Fibroblast of gingiva (primary cell): ENCODE measurements at regions not wholly inside any gene's neighbourhood (a gene's known extent, or its start where the extent isn't known, plus 50 kb on each side); places are given as distances from the start of the nearest gene placed in this dataset.
"Not testable (repeated sequence)": the region's sequence is repeated elsewhere in the genome, so short reads cannot be mapped to it uniquely, and the experiment has no call there.

Source experiments
- DNase-seq: peaks from one replicate; pipeline ENCODE4 v3.0.0-alpha.2; 2011; ENCODE audit warnings: low read depth

DNA sequence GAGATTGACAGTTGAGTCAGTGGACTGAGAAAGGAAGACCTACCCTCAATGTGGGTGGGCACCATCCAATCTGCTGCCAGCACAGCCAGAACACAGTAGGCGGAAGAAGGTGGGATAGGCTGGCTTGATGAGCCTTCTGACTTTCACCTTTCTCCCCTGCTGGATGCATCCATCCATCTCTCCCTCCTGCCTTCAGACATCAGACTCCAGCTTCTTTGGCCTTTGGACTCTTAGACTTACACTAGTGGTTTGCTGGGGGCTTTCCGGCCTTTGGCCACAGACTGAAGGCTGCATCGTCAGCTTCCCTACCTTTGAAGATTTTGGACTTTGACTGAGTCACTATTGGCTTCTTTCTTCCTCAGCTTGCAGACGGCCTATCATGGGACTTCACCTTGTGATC is 456.5 kb upstream of the MIS18BP1 start:
- no peak for DNase-seq

DNA sequence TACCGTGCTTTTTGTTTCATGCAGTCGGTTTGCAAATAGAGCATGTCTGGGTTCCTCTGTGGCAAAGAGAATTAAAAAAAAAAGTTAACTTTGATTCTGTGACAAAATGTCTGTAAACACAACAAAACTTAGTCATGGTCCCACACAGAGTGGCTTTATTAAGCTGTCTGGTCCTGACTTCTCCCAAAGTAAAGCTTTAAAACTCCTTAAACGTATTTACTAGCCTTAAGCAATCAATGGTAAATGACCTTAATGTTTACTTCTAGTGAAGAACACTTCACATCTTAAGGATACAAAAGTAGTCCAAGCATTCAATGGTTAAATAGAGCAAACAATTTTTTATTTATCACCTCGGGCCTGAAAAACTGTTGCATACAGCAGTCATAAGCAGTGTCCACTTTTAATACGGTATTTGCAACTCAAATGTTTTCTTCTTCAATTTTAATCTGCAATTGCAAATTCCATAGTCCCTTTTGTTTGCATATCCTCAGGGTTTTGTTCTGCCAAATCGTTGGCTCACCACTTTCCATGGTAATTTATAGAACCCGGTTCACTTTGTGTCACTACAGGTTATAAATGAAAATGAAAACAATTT is 453.0 kb upstream of the MIS18BP1 start:
- DNase-seq, result no peak

DNA sequence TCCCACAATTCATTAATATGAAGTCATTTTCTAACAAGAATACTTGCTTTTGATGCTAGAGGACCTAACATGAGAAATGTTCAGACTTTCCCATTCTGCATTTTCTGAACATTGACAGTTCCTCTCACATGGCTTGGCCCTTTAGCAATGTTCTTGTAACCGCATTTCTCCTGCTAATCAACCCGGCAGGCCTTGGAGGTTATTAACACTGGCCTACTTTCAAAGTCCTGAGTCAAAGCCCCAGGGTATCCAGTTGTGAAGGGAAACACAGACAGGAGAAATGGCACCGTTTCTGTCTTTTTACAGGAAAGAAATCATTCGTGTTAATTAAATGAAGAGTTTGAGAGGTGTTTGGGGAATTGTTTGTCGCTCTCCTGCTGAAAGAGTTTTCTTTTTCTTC is 446.5 kb upstream of the MIS18BP1 start:
- no peak for DNase-seq

DNA sequence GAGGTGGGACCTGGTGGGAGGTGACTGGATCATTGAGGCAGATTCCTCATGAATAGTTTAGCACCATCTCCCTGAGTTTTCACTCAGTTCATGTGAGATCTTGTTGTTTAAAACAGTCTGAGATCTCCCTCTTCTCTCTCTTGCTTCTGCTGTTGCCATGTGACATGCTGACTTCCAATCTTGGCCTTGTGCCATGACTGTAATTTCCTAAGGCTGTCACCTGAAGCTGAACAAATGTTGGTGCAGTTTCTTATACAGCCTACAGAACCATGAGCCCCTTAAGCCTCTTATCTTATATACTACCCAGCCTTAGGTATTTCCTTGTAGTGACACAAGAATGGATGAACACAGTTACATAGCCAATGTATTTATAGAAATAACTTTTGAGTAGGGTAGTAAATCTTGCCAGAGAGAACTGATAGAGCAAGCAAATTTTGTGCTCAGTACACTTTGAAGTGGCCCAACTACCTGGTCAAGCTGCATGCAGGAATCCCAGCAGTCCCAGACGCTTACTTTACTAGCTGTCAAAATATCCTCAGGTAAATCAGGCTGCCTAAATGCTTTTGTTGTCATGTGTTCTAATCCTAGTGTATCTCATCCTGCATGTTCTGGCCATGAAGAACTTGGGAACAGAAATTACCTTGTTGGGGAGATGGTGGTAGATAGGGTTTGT is 445.6 kb upstream of the MIS18BP1 start:
- DNase-seq, result no peak

DNA sequence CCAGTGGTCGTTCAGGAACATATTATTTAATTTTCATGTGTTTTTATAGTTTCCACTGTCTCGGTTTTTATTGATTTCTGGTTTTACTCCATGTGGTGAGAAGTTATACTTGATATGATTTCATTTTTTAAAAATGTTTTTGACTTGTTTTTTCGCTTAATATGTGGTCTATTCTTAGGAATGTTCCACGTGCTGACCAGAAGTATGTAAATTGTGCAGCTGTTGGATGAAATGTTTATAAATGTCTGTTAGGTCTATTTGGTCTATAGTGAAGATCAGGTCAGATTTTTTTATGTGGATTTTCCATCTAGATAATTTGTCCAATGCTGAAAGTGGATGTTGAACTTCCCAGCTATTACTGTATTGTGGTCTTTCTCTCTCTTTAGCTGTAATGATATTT is 433.8 kb upstream of the MIS18BP1 start:
- no peak for DNase-seq

DNA sequence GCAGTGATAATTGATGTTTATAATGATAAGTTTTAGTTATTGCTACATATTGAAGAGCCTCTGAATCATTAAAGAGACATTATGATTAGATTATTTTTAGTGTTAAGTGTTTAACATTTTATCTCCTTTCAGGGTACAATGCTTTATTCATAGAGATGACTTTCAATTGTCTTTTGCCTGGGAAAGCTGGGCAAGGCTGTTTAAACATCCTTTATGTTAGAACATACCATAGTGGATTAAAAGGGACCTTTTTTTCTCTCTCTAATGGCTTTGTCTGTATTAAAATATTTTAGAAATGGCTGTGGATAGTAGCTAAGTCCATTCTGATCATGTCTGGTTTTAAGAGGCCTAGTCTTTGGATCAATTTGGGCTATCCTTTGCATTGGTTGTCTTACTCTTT is 427.5 kb upstream of the MIS18BP1 start:
- no peak for DNase-seq

DNA sequence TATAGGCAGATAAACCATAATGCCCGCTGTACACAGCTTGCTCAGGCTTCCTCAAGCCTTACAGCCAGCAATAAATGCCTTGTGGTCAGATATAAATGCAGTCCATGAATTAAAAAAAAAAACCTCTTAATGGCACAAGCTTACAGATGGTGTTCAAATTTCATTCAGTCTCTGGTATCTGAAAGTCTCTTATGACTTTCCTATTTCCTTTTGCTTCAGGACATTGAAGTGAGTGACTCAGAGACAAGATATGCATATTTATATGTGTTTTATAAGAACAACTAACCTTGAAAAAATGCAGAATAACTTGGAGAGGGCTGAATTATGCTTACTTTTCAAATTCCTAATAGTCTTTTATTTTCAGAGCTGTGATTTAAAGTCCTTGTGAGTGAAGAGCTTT is 426.9 kb upstream of the MIS18BP1 start:
- peak; percentile 61 for DNase-seq

DNA sequence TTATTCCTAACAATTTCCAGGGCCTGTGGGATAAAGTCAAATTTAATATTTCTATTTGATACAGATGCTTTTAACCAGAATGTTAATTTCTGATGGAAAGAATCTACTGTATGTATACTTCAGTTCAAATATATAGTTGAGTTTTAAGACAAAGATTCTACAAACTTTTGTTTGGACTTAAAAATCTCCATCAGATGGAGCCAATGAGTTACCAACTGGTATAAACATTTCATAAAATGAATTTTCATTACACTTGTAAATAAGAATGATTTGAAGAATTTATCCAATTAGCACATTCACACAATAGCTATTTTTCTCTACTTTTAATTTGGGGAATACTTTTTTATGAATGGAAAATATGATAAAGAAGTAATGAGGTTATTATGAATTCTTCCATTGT is 425.2 kb upstream of the MIS18BP1 start:
- no peak for DNase-seq

DNA sequence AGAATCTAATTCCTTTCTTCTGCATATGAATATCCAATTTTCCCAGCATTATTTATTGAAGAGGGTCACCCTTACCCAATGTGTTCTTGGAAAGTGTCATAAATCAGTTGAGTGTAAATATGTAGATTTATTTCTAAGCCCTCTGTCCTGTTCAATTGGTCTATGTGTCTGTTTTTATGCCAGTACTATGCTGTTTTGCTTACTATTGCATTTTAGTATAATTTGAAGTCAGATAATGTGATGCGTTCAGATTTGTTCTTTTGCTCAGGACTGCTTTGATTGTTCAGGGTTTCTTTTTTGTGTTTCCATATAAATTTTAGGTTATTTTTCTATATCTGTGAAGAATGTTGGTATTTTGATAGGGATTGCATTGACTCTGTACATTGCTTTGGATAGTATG is 420.4 kb upstream of the MIS18BP1 start:
- DNase-seq, result no peak

DNA sequence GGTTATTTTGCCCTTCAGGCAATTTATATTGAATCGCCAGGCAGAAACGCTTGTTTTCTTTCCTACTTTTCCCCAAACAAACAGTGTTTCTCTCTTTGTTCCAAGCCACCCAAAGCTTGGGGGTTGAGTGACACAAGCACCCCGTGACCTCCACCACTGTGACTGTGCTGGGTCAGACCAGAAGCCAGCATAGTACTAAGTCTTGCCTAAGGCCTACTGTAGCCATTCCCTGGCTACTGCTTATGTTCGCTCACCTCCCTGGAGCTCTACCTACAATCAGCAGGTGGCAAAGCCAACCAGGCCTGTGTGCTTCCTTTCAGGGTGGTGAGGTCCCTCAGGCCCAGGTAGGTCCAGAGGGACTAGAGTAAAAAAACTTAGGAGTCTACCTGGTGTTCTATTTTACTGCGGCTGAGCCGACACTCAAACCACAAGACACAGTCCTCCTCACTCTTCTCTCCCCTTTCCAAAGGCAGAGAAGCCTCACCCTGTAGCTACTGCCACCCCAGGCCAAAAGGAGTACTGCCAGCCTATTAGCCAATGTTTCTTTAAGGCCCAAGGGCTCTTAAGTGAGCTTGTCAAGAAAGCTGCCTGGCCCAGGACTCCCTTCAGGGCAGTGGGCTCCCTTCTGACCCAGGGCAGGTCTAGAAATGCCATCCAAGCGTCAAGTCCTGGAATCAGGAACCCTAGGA is 411.8 kb upstream of the MIS18BP1 start:
- DNase-seq, result no peak

DNA sequence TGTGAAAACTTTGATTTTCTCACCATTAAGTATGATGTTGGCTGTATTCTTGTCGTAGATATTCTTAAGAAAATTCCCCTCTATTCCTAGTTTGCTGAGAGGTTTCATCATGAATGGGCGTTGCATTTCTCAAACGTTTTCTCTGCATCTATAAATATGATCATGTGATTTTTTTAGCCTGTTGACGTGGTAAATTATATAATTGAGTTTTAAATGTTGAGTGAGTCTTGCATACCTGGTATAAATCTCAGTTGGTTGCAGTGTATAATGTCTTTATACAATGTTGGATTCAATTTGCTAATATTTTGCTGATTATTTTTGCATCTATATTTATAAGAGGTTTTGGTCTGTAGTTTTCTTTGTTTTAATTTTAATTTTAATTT is 405.9 kb upstream of the MIS18BP1 start:
- no peak for DNase-seq

DNA sequence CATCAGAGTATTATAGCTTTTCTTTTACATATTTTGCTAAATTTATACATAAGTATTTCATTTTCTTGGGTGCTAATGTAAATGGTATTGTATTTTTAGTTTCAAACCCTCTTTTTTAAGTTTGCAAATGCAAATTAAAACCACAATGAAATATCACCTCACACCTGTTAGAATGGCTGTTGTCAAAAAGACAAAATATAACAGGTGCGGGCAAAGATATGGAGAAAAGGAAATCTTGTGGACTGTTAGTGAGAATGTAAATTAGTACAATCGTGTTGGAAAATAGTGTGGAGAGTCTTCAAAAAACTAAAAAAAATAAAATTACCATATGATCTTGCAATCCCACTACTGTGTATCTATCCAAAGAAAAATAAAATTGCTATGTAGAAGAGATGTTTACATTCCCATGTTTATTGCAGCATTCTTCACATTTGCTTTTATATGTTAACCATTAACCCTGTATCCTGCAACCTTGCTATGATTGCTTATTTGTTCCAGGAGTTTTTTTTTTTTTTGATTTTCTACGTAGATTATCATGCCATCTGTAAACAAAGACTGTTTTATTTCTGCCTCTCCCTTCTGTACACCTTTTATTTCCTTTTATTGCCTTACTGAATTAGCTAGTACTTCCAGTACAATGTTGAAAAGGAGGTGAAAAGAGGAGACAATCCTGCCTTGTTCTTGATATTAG is 405.4 kb upstream of the MIS18BP1 start:
- no peak for DNase-seq

DNA sequence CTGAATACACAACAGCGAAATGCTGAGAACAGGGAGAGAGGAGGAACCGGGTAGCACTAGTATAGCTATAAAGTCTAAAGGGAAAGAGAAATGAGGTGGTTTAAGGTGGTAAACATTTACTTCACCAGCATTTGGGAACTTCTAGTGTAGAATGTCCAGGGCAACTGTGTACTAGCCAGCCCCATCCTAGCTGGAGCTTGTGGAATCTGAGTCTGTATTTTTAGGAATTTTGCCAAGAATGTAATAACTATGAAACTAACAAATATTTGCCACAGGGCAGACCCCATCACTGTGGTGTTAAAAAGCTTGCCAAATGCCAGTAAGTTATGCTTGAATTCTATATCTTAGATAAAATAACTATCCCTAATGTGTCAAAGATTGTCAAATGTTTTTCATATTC is 398.9 kb upstream of the MIS18BP1 start:
- no peak for DNase-seq

DNA sequence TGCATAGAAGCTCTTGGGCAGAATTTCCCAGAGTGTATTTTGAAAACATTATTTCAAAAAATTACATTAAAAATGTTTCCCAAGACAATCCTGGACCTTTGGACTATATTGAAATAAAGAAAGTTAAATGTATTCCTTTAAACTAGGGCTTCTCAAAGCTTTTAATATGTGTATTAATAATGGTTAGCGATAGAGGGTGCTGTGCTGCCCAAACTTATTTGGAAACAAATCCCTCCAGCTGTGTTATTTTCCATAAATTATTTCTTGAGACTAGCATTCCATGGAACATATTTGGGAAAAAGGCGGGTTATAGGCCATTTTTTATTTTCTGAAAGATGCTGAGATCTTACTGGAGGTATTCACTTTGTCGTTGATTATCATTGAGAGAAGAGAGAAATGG is 397.8 kb upstream of the MIS18BP1 start:
- no peak for DNase-seq

DNA sequence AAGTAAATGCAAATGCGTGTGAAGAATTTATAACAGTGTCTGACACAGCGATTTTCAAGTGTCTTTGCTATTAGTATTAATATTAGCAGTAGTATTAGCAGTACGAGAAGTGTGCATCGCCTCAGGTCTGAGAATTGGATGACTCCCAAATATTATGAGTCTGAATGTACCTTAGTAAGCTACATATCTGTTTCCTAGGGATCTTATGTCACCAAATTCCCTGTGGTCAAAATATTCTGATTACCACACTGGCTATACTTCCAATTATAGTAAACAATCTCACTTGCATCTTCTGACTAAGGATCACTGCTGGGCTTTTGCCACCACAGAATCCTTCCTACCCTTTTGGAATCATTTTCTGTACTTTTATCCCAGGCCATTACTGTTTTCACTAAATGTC is 396.0 kb upstream of the MIS18BP1 start:
- DNase-seq, result no peak

DNA sequence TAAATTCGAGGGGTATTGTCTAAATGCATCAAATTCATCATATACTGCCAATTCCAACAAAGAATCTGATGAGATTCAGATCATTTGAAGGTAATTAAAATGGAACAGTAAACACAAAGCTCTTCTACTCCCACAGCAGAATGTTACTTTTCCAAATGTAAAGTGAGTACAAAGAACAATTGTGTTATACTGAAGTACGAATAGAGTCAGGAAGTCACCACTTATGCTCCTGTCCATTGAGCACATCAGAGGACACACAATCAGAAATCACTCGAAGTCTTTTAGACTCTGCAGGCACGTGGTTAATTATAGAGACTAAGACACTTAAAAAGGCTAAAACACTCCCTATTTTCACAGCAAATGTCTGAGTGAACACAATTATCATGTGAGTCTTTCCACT is 388.5 kb upstream of the MIS18BP1 start:
- DNase-seq, result no peak

DNA sequence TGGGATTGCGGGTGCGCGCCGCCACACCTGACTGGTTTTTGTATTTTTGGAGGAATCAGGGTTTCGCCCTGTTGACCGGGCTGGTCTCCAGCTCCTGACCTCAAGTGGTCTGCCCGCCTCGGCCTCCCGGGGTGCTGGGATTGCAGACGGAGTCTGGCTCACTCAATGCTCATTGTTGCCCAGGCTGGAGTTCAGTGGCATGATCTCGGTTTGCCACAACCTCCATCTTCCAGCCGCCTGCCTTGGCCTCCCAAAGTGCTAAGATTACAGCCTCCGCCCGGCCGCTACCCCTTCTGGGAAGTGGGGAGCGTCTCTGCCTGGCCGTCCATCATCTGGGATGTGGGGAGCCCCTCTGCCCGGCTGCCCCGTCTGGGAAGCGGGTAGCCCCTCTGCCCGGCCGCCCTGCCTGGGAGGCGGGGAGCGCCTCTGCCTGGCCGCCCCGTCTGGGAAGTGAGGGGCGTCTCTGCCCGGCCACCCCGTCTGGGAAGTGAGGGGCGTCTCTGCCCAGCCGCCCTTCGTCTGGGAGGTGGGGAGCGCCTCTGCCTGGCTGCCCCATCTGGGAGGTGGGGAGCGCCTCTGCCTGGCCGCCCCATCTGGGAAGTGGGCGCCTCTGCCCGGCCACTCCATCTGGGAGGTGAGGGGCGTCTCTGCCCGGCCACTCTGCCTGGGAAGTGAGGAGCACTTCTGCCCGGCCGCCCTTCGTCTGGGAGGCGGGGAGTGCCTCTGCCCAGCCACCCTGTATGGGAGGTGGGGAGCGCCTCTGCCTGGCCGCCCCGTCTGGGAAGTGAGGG is 381.8 kb upstream of the MIS18BP1 start:
- not testable (repeated sequence) for DNase-seq

DNA sequence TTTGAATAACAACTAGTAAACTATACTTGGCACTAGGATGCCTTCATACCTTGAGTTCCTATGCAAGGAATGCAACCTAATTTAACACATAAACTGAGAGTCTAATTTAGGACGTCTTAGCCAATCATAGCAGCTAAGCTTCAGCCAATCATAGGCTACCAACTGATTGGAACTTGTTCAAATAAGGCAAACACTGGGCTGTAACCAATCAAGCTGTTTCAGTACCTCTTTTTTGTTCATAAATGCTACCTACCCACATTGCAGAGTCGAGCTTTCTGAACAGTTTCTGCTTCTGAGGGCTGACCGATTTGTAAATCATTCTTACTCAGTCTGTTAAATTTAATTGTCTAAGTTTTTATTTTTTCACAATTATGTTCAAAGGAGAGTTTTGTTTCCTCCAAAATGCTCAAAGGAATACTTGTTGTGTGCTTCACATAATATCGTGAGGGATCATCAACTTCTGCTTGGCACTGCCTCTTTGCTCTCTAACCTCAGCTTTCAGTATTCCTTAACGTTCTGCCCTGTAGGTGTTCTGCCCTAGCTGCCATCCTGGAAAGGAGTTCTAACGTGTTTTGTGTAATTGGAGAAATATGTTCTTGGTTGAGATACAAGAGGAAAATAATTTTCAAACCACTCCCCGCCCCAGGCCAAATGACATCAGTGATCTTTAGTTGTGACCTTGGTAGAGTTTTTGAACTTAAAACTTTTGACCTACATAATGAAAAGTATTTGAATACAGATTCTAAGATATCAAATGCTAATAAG is 380.4 kb upstream of the MIS18BP1 start:
- DNase-seq, result no peak

DNA sequence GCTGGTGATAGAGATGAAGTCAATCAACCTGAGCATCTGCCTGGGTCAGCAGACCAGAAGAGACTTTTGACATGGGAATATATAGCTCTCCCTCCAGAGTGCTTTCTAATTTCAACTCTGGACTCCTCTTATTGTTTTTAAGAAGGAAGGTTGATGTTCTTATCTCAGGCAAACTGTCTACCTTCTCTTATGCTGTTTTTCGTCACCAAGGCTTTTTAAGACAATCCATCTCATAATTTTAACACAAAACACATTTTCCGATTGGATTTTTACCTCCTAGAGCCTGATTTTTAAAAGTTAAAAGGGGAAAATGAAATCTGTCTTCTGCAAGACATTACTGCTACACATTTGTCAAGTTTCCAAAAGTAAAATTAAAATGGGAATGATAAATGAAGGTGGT is 368.7 kb upstream of the MIS18BP1 start:
- DNase-seq, result no peak

DNA sequence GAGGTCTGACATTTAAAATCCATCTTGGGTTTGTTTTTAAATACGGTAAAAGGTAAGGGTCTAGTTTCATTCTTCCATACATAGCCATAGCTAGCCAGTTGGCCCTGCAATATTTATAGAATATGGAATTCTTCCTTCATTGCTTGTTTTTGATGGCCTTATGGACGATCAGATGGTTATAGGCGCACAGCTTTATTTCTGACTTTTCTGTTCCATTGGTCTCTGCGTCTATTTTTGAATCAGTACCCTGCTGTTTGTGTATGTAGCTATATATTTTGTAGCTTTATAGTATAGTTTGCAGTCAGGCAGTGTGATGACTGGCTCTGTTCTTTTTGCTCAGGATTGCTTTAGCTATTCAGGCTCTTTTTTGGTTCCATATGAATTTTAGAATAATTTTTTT is 366.8 kb upstream of the MIS18BP1 start:
- no peak for DNase-seq

DNA sequence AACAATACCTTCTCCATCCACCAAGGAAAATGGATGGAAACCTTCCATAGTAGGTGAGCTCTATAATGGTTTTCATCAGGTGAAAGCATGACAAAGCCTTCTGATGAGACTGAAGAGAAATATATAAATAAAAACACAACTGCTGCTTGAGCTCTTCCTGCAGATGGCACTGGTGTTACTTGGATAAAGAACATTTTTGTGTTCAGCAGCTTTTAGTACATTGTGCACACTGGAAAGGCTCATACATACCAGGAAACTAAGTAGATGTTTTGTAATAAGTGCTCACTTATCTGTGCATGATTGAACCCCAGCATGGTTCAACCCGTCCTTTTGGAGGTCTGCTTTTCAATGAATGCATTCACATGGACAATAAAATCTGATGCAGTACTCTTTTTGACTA is 357.3 kb upstream of the MIS18BP1 start:
- no peak for DNase-seq

DNA sequence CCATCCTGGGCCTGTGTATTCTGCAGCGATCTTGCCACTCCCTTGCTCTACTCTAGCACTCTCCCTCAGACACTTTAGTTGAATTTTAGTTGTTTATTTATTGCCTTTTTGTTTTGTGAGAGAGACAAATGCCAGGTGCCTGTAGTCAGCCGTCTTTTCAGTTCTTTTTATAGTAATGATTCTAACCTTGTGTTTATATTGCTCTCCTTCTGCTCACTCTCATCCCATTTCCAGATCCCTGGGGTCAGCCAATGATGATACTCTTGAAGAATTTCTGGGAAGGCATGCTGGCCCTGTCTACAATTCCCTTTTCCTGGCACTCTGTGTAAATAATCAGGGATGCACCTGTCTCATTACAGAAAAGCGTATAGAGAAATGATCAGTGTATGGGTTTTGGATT is 334.1 kb upstream of the MIS18BP1 start:
- no peak for DNase-seq
